SK-N-SH (cell line): ENCODE measurements at regions not wholly inside any gene's neighbourhood (a gene's known extent, or its start where the extent isn't known, plus 50 kb on each side); places are given as distances from the start of the nearest gene placed in this dataset.

Experiments
- CTCF ChIA-PET: fragments of 300-600, 350-600 bp; formaldehyde crosslinking; extraction: SDS; loops from one replicate; lab custom pipeline; 2021; lab: Yijun Ruan, JAX
- POLR2A ChIA-PET: fragments of 350-600 bp; sonication (Branson Sonifier 250); formaldehyde crosslinking; extraction: SDS; loops from one replicate; lab custom pipeline; 2020; ENCODE audit warnings: antibody characterized with exemption, inconsistent platforms; lab: Yijun Ruan, JAX
- DNase-seq: peaks from one replicate; pipeline ENCODE4 v3.0.0; 2012
- H2AFZ ChIP-seq: fragments of 200-600 bp; sonication (generic); 2 replicates; pipeline ENCODE4 v1.8.1; 2016; ENCODE audit warnings: antibody characterized with exemption, mild to moderate bottlenecking, low read depth
- H3F3A ChIP-seq: fragments of 200-600 bp; sonication (generic); replicated peaks from 2 replicates; pipeline ENCODE3; 2016; ENCODE audit warnings: antibody characterized with exemption, mild to moderate bottlenecking; ENCODE audit not compliant: insufficient read depth
- H3K27ac ChIP-seq, 2 experiments: fragments of 200-500 bp in 1 of 2; fragments of 200-600 bp in 1 of 2; sonication (Bioruptor generic) in 1 of 2; sonication (generic), shearing (Covaris generic) in 1 of 2; 2 replicates each; pipeline versions ENCODE4 v1.5.1 to v1.6.1; 2014 to 2016; ENCODE audit warnings: low read depth in 2 of 2, inconsistent platforms in 1 of 2, low read length in 1 of 2, mild to moderate bottlenecking in 1 of 2, mixed read lengths in 1 of 2
- H3K27me3 ChIP-seq: fragments of 200-600 bp; sonication (generic), shearing (Covaris generic); 2 replicates; pipeline ENCODE4 v1.6.1; 2016; ENCODE audit warnings: mixed run types; ENCODE audit not compliant: insufficient read depth
- H3K36me3 ChIP-seq, 2 experiments: fragments of 200-500 bp in 1 of 2; fragments of 200-600 bp in 1 of 2; sonication (Bioruptor generic) in 1 of 2; sonication (generic) in 1 of 2; replicated peaks in 1 of 2; 2 replicates each; pipeline versions ENCODE3 to v1.5.1; 2014 to 2016; ENCODE audit warnings: low read length in 1 of 2, mild to moderate bottlenecking in 1 of 2; ENCODE audit not compliant: insufficient read depth in 2 of 2, control insufficient read depth in 1 of 2
- H3K4me1 ChIP-seq, 2 experiments: fragments of 200-500 bp in 1 of 2; fragments of 200-600 bp in 1 of 2; sonication (Bioruptor generic) in 1 of 2; sonication (generic), shearing (Covaris generic) in 1 of 2; 2 replicates each; pipeline versions ENCODE4 v1.5.1 to v1.6.1; 2014 to 2016; ENCODE audit warnings: low read depth in 1 of 2, low read length in 1 of 2, mixed run types in 1 of 2; ENCODE audit not compliant: insufficient read depth in 2 of 2, control insufficient read depth in 1 of 2
- H3K4me2 ChIP-seq: fragments of 200-600 bp; sonication (generic), shearing (Covaris generic); 2 replicates; pipeline ENCODE4 v1.6.1; 2017; ENCODE audit warnings: mixed run types
- H3K4me3 ChIP-seq, 2 experiments: fragments of 200-500 bp in 1 of 2; fragments of 200-600 bp in 1 of 2; sonication (Bioruptor generic) in 1 of 2; sonication (generic), shearing (Covaris generic) in 1 of 2; 2 replicates each; pipeline versions ENCODE4 v1.5.1 to v1.8.1; 2014 to 2016; ENCODE audit warnings: low read depth in 2 of 2, inconsistent platforms in 1 of 2, low read length in 1 of 2, mild to moderate bottlenecking in 1 of 2, mixed read lengths in 1 of 2, moderate library complexity in 1 of 2
- H3K79me2 ChIP-seq: fragments of 200-600 bp; sonication (generic); 2 replicates; pipeline ENCODE4 v1.8.1; 2017; ENCODE audit warnings: mild to moderate bottlenecking; ENCODE audit not compliant: insufficient read depth
- H3K9ac ChIP-seq: fragments of 200-600 bp; sonication (generic); 2 replicates; pipeline ENCODE4 v1.6.1; 2017; ENCODE audit warnings: mixed run types
- H3K9me2 ChIP-seq: fragments of 200-600 bp; sonication (generic); 2 replicates; pipeline ENCODE4 v1.6.1; 2017; ENCODE audit warnings: mixed run types
- H3K9me3 ChIP-seq: fragments of 200-600 bp; sonication (generic); 2 replicates; pipeline ENCODE4 v1.6.1; 2017; ENCODE audit warnings: mixed run types, mild to moderate bottlenecking, moderate library complexity
- H4K20me1 ChIP-seq: fragments of 200-600 bp; sonication (generic); 2 replicates; pipeline ENCODE4 v1.6.1; 2017; ENCODE audit warnings: mild to moderate bottlenecking, mixed run types; ENCODE audit not compliant: insufficient read depth
- CHD2 ChIP-seq: fragments of 150-350 bp; IDR thresholded peaks from 2 replicates; pipeline ENCODE4 v1.6.1; 2018; ENCODE audit warnings: low read length; ENCODE audit not compliant: partially characterized antibody
- ELF1 ChIP-seq: IDR thresholded peaks from 2 replicates; pipeline ENCODE4 v1.4.0; 2012
- FOXM1 ChIP-seq: IDR thresholded peaks from 2 replicates; pipeline ENCODE4 v1.4.0; 2012; ENCODE audit warnings: low read depth, mild to moderate bottlenecking
- JUND ChIP-seq: IDR thresholded peaks from 2 replicates; pipeline ENCODE4 v1.4.0; 2012
- NFIC ChIP-seq: IDR thresholded peaks from 2 replicates; pipeline ENCODE4 v1.4.0; 2012; ENCODE audit warnings: borderline replicate concordance
- POLR2AphosphoS5 ChIP-seq: IDR thresholded peaks from 2 replicates; pipeline ENCODE4 v1.6.1; 2012; ENCODE audit warnings: low read depth, low read length
- RAD21 ChIP-seq: IDR thresholded peaks from 2 replicates; pipeline ENCODE4 v1.6.1; 2012; ENCODE audit warnings: mild to moderate bottlenecking, low read length
- RCOR1 ChIP-seq: fragments of 150-350 bp; IDR thresholded peaks from 2 replicates; pipeline ENCODE4 v1.6.1; 2017; ENCODE audit warnings: antibody characterized with exemption, low read length
- RFX5 ChIP-seq: IDR thresholded peaks from 2 replicates; pipeline ENCODE4 v1.6.1; 2012; ENCODE audit warnings: mild to moderate bottlenecking, improper control_type of control experiment, low read length
- RXRA ChIP-seq: IDR thresholded peaks from 2 replicates; pipeline ENCODE4 v1.4.0; 2012; ENCODE audit warnings: low read depth, mild to moderate bottlenecking, borderline replicate concordance
- SMC3 ChIP-seq: IDR thresholded peaks from 2 replicates; pipeline ENCODE4 v1.6.1; 2012; ENCODE audit warnings: low read depth, low read length, improper control_type of control experiment
- TEAD4 ChIP-seq: IDR thresholded peaks from 2 replicates; pipeline ENCODE4 v1.4.0; 2012; ENCODE audit warnings: mild to moderate bottlenecking, borderline replicate concordance; ENCODE audit not compliant: insufficient read depth
- YY1 ChIP-seq: IDR thresholded peaks from 2 replicates; pipeline ENCODE4 v1.4.0; 2012; ENCODE audit warnings: low read depth, mild to moderate bottlenecking
- WGBS: methylation state at CpG from one replicate; pipeline ENCODE4 v1.1.6; 2017; ENCODE audit warnings: low lambda C conversion rate; 5-methylcytosine and 5-hydroxymethylcytosine counted together
- TF ChIP-seq, protein P1 (sequence below): fragments of 200-600 bp; sonication (generic); IDR thresholded peaks from 2 replicates; pipeline ENCODE4 v1.6.1; 2017; ENCODE audit warnings: antibody characterized with exemption, mild to moderate bottlenecking, moderate library complexity

DNA sequence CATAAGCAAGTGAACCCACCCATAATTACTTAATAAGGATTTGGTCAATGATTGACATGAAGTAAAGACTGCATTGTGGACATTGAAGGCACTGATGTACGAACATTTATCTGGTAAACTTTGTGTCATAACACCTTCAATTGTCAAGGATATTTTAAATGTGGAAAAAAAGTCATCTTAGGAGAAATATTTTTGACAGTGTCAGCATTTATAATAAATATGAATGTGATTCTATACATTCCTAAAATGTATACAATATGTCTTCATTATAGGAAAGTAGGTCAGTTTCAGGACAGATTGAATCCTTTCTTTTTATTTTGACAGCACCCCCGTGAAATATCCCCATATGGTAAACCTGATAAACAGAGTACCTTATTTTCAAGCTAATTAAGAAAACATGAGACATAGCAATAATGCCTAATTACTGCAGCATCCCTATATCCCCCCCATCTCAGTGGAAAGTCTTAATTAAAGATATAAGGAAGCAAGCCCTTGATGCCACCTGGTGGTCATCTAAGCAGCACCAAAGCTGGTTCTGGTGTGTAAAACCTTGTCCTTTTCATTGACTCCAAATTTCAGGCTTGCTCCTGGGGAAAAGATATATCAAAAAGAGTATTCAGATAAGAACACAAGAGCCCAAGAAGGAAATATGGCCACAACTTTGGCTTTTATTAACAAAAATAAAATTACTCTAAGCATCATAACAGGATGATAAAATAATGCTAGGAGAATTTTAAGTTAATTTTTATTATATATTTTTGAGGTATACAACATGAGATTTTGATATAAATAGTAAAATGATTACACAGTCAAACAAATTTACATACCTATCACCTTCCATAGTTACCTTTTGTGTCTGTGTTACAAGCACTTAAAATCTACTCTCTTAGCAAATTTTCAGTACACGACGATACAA, 379.7 kb downstream of the TLL1 start:
- DNase-seq = peak; percentile 3
- Histone ChIP-seq H3K9ac (no peak overlapping the region), H4K20me1 (no peaks in the 10 kb centered on the region), H3F3A (no peaks in the 10 kb centered on the region), H3K4me1 (no peaks in the 10 kb centered on the region), H3K36me3 (no peaks in the 10 kb centered on the region), H3K27me3 (no peaks in the 10 kb centered on the region), H3K4me3 (no peak overlapping the region; a peak in 1 of 4 replicates), H3K4me2 (no peak overlapping the region), H3K27ac (no peak overlapping the region), H2AFZ (no peak overlapping the region), H3K79me2 (no peaks in the 10 kb centered on the region), H3K9me3 (no peaks in the 10 kb centered on the region), H3K9me2 (no peaks in the 10 kb centered on the region)
- no peak for TF ChIP-seq RXRA
- TF ChIP-seq RAD21 = peak; percentile 50
- TF ChIP-seq RFX5 = no peak
- no peak for TF ChIP-seq POLR2AphosphoS5
- TF ChIP-seq SMC3 = peak; percentile 58
- TF ChIP-seq, protein P1, sequence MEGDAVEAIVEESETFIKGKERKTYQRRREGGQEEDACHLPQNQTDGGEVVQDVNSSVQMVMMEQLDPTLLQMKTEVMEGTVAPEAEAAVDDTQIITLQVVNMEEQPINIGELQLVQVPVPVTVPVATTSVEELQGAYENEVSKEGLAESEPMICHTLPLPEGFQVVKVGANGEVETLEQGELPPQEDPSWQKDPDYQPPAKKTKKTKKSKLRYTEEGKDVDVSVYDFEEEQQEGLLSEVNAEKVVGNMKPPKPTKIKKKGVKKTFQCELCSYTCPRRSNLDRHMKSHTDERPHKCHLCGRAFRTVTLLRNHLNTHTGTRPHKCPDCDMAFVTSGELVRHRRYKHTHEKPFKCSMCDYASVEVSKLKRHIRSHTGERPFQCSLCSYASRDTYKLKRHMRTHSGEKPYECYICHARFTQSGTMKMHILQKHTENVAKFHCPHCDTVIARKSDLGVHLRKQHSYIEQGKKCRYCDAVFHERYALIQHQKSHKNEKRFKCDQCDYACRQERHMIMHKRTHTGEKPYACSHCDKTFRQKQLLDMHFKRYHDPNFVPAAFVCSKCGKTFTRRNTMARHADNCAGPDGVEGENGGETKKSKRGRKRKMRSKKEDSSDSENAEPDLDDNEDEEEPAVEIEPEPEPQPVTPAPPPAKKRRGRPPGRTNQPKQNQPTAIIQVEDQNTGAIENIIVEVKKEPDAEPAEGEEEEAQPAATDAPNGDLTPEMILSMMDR = peak; percentile 57
- ChIA-PET CTCF (interaction anchor here (0.6 to 3.1 kb wide), 6 partner anchors 10 to 91 kb away, joined by 3 to 14 read pairs (median 4); no protein-coding TSS in a partner anchor), POLR2A (no interaction called here)
- 38% methylated on average over 4 of the region's 4 CpGs for WGBS

- no peaks in the 10 kb centered on the region for H3F3A ChIP-seq
- CTCF ChIA-PET = no interaction called here
- no peak overlapping the region for H3K27ac ChIP-seq
- no peaks in the 10 kb centered on the region for H3K36me3 ChIP-seq
- H3K4me1 ChIP-seq = no peaks in the 10 kb centered on the region
- H3K27me3 ChIP-seq = no peaks in the 10 kb centered on the region
- no peak overlapping the region for H3K4me2 ChIP-seq
- no peaks in the 10 kb centered on the region for H4K20me1 ChIP-seq
- H2AFZ ChIP-seq = no peak overlapping the region; the same call in 1 of the 2 replicates
- H3K9ac ChIP-seq = no peak overlapping the region
- no peaks in the 10 kb centered on the region for H3K9me3 ChIP-seq
- H3K9me2 ChIP-seq = no peaks in the 10 kb centered on the region
- WGBS = 54% methylated on average over 2 of the region's 2 CpGs
- no peak overlapping the region for H3K4me3 ChIP-seq
- H3K79me2 ChIP-seq = no peaks in the 10 kb centered on the region
- DNase-seq = no peak
- POLR2A ChIA-PET = no interaction called here
- TF ChIP-seq NFIC = no peak
- TF ChIP-seq ELF1 = no peak
- TF ChIP-seq YY1 = no peak
- no peak for TF ChIP-seq FOXM1
- no peak for TF ChIP-seq TEAD4
- TF ChIP-seq RXRA = no peak
- no peak for TF ChIP-seq CHD2
- TF ChIP-seq JUND = no peak
- no peak for TF ChIP-seq RCOR1
Observed at GRCh38 chr4:166257276-166257675, 384.2 kb downstream of the TLL1 start.
